ENCODE measurements at regions not wholly inside any gene's neighbourhood (a gene's known extent, or its start where the extent isn't known, plus 50 kb on each side); places are given as distances from the start of the nearest gene placed in this dataset.

DNA sequence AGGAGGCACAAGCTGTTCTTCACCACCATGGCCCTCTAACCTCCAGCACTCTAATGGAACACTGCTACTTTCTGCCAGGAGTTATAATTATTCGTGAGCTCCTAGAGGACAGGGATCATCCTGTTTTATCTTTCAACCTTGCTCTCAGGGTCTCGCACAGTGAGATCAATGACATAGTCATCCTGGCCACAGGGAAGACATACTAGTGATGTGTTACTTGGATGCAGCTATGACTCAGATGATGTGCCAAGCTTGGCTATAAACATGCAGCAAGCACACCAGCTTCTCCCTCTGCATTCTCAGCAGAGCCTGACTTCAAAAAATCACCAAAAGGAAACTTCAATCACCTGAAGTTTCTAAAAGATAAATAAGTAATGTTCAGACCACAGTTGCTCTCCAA lies 203.8 kb upstream of the HES1 start:
- no peak for TF ChIP-seq CTCF (IDR thresholded peaks at IDR 0.05 in 8 of 11, conservative IDR thresholded peaks at IDR 0.05 in 3 of 11)
- TF ChIP-seq POLR2A (IDR thresholded peaks at IDR 0.05), result no peak
- no peak for TF ChIP-seq POLR2AphosphoS5 (IDR thresholded peaks at IDR 0.05)
